B cell (primary cell): ENCODE measurements at regions not wholly inside any gene's neighbourhood (a gene's known extent, or its start where the extent isn't known, plus 50 kb on each side); places are given as distances from the start of the nearest gene placed in this dataset.

Experiments used
- ATAC-seq: fragments of 200-7000 bp; cut with Tn5 transposase; one replicate; pipeline ENCODE4 v1.10.0; 2021; ENCODE audit warnings: low read depth, mild to moderate bottlenecking, moderate number of reproducible peaks, moderate library complexity
- CTCF ChIA-PET: fragments of 350-600 bp; sonication (Branson Sonifier 250); formaldehyde crosslinking; loops from one replicate; lab custom pipeline; 2021; ENCODE audit warnings: antibody characterized with exemption, inconsistent platforms; lab: Charles Lee
- POLR2A ChIA-PET: fragments of 350-600 bp; sonication (Branson Sonifier 250); formaldehyde crosslinking; loops from one replicate; lab custom pipeline; 2021; ENCODE audit warnings: antibody characterized with exemption; lab: Charles Lee
- DNase-seq: peaks from one replicate; pipeline ENCODE4 v3.0.0; 2013
- H2AFZ ChIP-seq: 2 replicates; pipeline ENCODE4 v1.6.1; 2012; ENCODE audit warnings: mild to moderate bottlenecking, low read depth, low read length; ENCODE audit not compliant: insufficient read depth, poor library complexity, severe bottlenecking
- H3K27ac ChIP-seq, 2 donors: 1 replicate in 1 of 2; 2 replicates in 1 of 2; pipeline ENCODE4 v1.5.1; 2012 to 2013; ENCODE audit warnings: low read length in 2 of 2, mild to moderate bottlenecking in 2 of 2, moderate library complexity in 1 of 2
- H3K27me3 ChIP-seq, 4 experiments: fragments of 200-600 bp in 1 of 4; sonication (generic) in 1 of 4; replicated peaks in 1 of 4; 1 replicate in 2 of 4; 2 replicates in 2 of 4; pipeline versions ENCODE4 v1.6.1 to v1.7.0; 2013 to 2016; ENCODE audit warnings: low read length in 3 of 4, mild to moderate bottlenecking in 2 of 4, mixed read lengths in 1 of 4, moderate library complexity in 1 of 4; ENCODE audit not compliant: insufficient read depth in 4 of 4, control insufficient read depth in 3 of 4; ENCODE audit errors: control extremely low read depth in 1 of 4
- H3K36me3 ChIP-seq, 2 experiments: replicated peaks in 1 of 2; 1 replicate in 1 of 2; 2 replicates in 1 of 2; pipeline versions ENCODE4 v1.6.1 to v1.7.1; 2013; ENCODE audit warnings: low read length in 1 of 2; ENCODE audit not compliant: insufficient read depth in 2 of 2, control insufficient read depth in 1 of 2; ENCODE audit errors: control extremely low read depth in 1 of 2, extremely low read depth in 1 of 2
- H3K4me1 ChIP-seq, 2 donors: fragments of 200-600 bp in 1 of 2; sonication (generic) in 1 of 2; 1 replicate in 1 of 2; 2 replicates in 1 of 2; pipeline versions ENCODE4 v1.5.1 to v1.6.1; 2013 to 2017; ENCODE audit warnings: low read length in 2 of 2; ENCODE audit not compliant: control insufficient read depth in 2 of 2, insufficient read depth in 2 of 2
- H3K4me2 ChIP-seq: replicated peaks from 2 replicates; pipeline ENCODE3; 2012; ENCODE audit warnings: mild to moderate bottlenecking, low read depth, low read length; ENCODE audit not compliant: poor library complexity, severe bottlenecking
- H3K4me3 ChIP-seq, 5 experiments: fragments of 200-600 bp in 1 of 5; sonication (generic) in 1 of 5; 1 replicate in 3 of 5; 2 replicates in 2 of 5; pipeline versions ENCODE4 v1.5.1 to v1.7.0; 2011 to 2016; ENCODE audit warnings: low read length in 4 of 5, mild to moderate bottlenecking in 4 of 5, low read depth in 2 of 5, control low read depth in 1 of 5, moderate library complexity in 1 of 5; ENCODE audit not compliant: insufficient read depth in 1 of 5; ENCODE audit errors: control extremely low read depth in 1 of 5, extremely low read depth in 1 of 5
- H3K79me2 ChIP-seq: fragments of 200-600 bp; sonication (generic); one replicate; pipeline ENCODE4 v1.6.0; 2016; ENCODE audit warnings: low read length; ENCODE audit not compliant: control insufficient read depth, insufficient read depth
- H3K9ac ChIP-seq: fragments of 200-600 bp; sonication (generic); 2 replicates; pipeline ENCODE4 v1.6.1; 2017; ENCODE audit warnings: mild to moderate bottlenecking, low read length, moderate library complexity
- H3K9me3 ChIP-seq, 3 donors: one replicate each; pipeline versions ENCODE4 v1.6.1 to v1.7.1; 2013; ENCODE audit warnings: low read length in 2 of 3; ENCODE audit not compliant: control insufficient read depth in 2 of 3, insufficient read depth in 1 of 3; ENCODE audit errors: control extremely low read depth in 1 of 3
- H4K20me1 ChIP-seq: 2 replicates; pipeline ENCODE4 v1.6.0; 2012; ENCODE audit warnings: mild to moderate bottlenecking, low read length; ENCODE audit not compliant: insufficient read depth, control insufficient read depth, poor library complexity, severe bottlenecking
- H3K27ac Mint-ChIP-seq: one replicate; pipeline ENCODE4 v1.8.0; 2021; ENCODE audit warnings: mixed read lengths
- H3K27me3 Mint-ChIP-seq: one replicate; pipeline ENCODE4 v1.8.0; 2021; ENCODE audit warnings: mixed read lengths
- H3K4me1 Mint-ChIP-seq: one replicate; pipeline ENCODE4 v1.8.0; 2021; ENCODE audit warnings: mixed read lengths
- H3K4me3 Mint-ChIP-seq: one replicate; pipeline ENCODE4 v1.8.0; 2021; ENCODE audit warnings: mixed read lengths
- H3K9me3 Mint-ChIP-seq: one replicate; pipeline ENCODE4 v1.8.0; 2022; ENCODE audit warnings: mixed read lengths; ENCODE audit not compliant: insufficient read depth
- CTCF ChIP-seq: fragments of 200-600 bp; IDR thresholded peaks from one replicate; pipeline ENCODE4 v1.8.0; 2022; ENCODE audit warnings: antibody characterized with exemption, mild to moderate bottlenecking
- EZH2 ChIP-seq: IDR thresholded peaks from 2 replicates; pipeline ENCODE4 v1.6.1; 2012; ENCODE audit warnings: borderline replicate concordance, low read depth, mild to moderate bottlenecking, moderate library complexity, low read length; ENCODE audit not compliant: insufficient read depth, poor library complexity, severe bottlenecking
- WGBS: methylation state at CpG from one replicate; pipeline ENCODE4 v1.1.5; 2013; ENCODE audit warnings: missing lambda C conversion rate; ENCODE audit not compliant: insufficient coverage; 5-methylcytosine and 5-hydroxymethylcytosine counted together
- intact Hi-C: fragments of 100-400 bp; cut with micrococcal nuclease; formaldehyde crosslinking; loops from one replicate; pipeline ENCODE4 v1.10.0; 2022

- Histone ChIP-seq H3K9me3 (peaks cover 0 to 7% (median 0%) of the 10 kb centered on the region in 3 donors), H3K4me3 (no peak overlapping the region), H3K4me2 (no peak overlapping the region), H3K4me1 (peaks cover 31 to 32% of the 10 kb centered on the region in 2 donors), H3K79me2 (peaks cover 29% of the 10 kb centered on the region), H3K27ac (no peak overlapping the region), H3K36me3 (no peaks in the 10 kb centered on the region), H3K9ac (no peak overlapping the region), H3K27me3 (no peaks in the 10 kb centered on the region), H4K20me1 (peaks cover 3% of the 10 kb centered on the region), H2AFZ (no peak overlapping the region)
- ChIA-PET POLR2A (interaction anchor here (0.6 kb wide), 1 partner anchor 8 kb away, joined by 3 read pairs; no protein-coding TSS in a partner anchor), CTCF (no interaction called here)
- WGBS: 98% methylated on average over 23 of the region's 28 CpGs
- Mint-ChIP-seq H3K9me3 (no peaks in the 10 kb centered on the region), H3K4me1 (peaks cover 38% of the 10 kb centered on the region), H3K4me3 (no peak overlapping the region), H3K27ac (no peak overlapping the region), H3K27me3 (no peaks in the 10 kb centered on the region)
- TF ChIP-seq EZH2: no peak
- no peak for TF ChIP-seq CTCF
- DNase-seq (no peak), ATAC-seq (no peak)
- intact Hi-C loops: no loop called here
Observed at GRCh38 chr13:40479196-40479845, 187.1 kb downstream of the FOXO1 start.
